GM12892 (cell line): ENCODE measurements at regions not wholly inside any gene's neighbourhood (a gene's known extent, or its start where the extent isn't known, plus 50 kb on each side); places are given as distances from the start of the nearest gene placed in this dataset.

Experiments
- POLR2A ChIP-seq: IDR thresholded peaks from 2 replicates; pipeline ENCODE4 v1.6.1; 2011; ENCODE audit warnings: low read depth, low read length, control low read depth
- POLR2AphosphoS5 ChIP-seq: IDR thresholded peaks from 2 replicates; pipeline ENCODE4 v1.6.1; 2011; ENCODE audit warnings: low read depth, low read length, control low read depth
- TAF1 ChIP-seq: IDR thresholded peaks from 2 replicates; pipeline ENCODE4 v1.6.1; 2011; ENCODE audit warnings: low read depth, mild to moderate bottlenecking, control low read depth, low read length, borderline replicate concordance

DNA sequence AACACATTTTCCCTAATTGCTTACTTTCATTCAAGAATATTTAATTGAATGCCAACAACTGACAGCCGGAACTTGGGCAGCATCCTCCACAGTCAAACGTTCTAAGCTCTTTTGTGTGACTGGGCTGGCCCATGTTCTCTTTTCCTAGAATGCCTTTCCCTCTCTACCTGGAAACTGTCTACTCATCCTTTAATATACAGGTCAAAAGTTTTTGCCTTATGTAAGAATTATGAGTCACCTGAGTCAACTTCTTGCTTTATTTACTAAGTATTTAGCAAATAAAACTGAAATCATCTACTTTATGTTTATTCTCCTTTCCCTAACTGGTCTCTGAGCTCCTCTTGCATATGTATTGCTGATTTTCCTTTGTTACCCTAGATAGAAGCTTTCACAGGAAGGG, 172.2 kb downstream of the CHRM3 start:
- TF ChIP-seq POLR2A (no peak), POLR2AphosphoS5 (no peak), TAF1 (no peak)
